ENCODE measurements at regions not wholly inside any gene's neighbourhood (a gene's known extent, or its start where the extent isn't known, plus 50 kb on each side); places are given as distances from the start of the nearest gene placed in this dataset.

GRCh38 chr10:6794441-6794840 is 214.4 kb upstream of the PRKCQ start:
- TF ChIP-seq ZBTB11 (CRISPR knock-in tag; IDR thresholded peaks at IDR 0.05), result no peak
- no peak for TF ChIP-seq ZNF398 (CRISPR knock-in tag; IDR thresholded peaks at IDR 0.05)
- no peak for TF ChIP-seq HDAC8 (tag; IDR thresholded peaks at IDR 0.05)
- no peak for TF ChIP-seq ETV1 (tag; conservative IDR thresholded peaks at IDR 0.05; ENCODE audit: low read depth)
- no peak for TF ChIP-seq ZNF217 (CRISPR knock-in tag; IDR thresholded peaks at IDR 0.05)
- TF ChIP-seq CTCF (IDR thresholded peaks at IDR 0.05 in 2 of 3, conservative IDR thresholded peaks at IDR 0.05 in 1 of 3; ENCODE audit: insufficient read depth in 2 of 3, low read depth in 1 of 3, low read length in 3 of 3), result no peak
- TF ChIP-seq HMGXB4 (CRISPR knock-in tag; IDR thresholded peaks at IDR 0.05), result no peak
- TF ChIP-seq TCF15 (CRISPR knock-in tag; IDR thresholded peaks at IDR 0.05), result no peak
- no peak for TF ChIP-seq ZBTB26 (CRISPR knock-in tag; IDR thresholded peaks at IDR 0.05)
- no peak for TF ChIP-seq HDAC2 (IDR thresholded peaks at IDR 0.05)
- no peak for TF ChIP-seq EP300 (IDR thresholded peaks at IDR 0.05; ENCODE audit: low read length)
